ENCODE measurements at regions not wholly inside any gene's neighbourhood (a gene's known extent, or its start where the extent isn't known, plus 50 kb on each side); places are given as distances from the start of the nearest gene placed in this dataset.

GRCh38 chr15:46315434-46315833, 680.6 kb downstream of the SQOR start:
- DNase-seq (ENCODE audit: low read depth), result no peak

- DNase-seq (ENCODE audit: low read depth), result no peak
These were observed 681.2 kb downstream of the SQOR start for GRCh38 chr15:46316024-46316423.

GRCh38 chr15:46317029-46317428, 682.2 kb downstream of the SQOR start:
- DNase-seq (ENCODE audit: low read depth), result no peak

GRCh38 chr15:46322753-46323152, 687.9 kb downstream of the SQOR start:
- DNase-seq (ENCODE audit: low read depth), result no peak

GRCh38 chr15:46326173-46326572, 691.3 kb downstream of the SQOR start:
- DNase-seq (ENCODE audit: low read depth), result no peak

GRCh38 chr15:46328821-46329220, 694.0 kb downstream of the SQOR start:
- DNase-seq (ENCODE audit: low read depth), result no peak

- no peak for DNase-seq (ENCODE audit: low read depth)
These were observed 695.0 kb downstream of the SQOR start for GRCh38 chr15:46329876-46330275.

- no peak for DNase-seq (ENCODE audit: low read depth)
These were observed 696.7 kb downstream of the SQOR start for GRCh38 chr15:46331546-46331945.

- DNase-seq (ENCODE audit: low read depth), result no peak
These were observed 708.5 kb downstream of the SQOR start for GRCh38 chr15:46343196-46343935.

GRCh38 chr15:46344115-46344724, 709.4 kb downstream of the SQOR start:
- DNase-seq (ENCODE audit: low read depth), result no peak

- DNase-seq (ENCODE audit: low read depth), result no peak
These were observed 710.1 kb downstream of the SQOR start for GRCh38 chr15:46344915-46345314.

- no peak for DNase-seq (ENCODE audit: low read depth)
These were observed 719.6 kb downstream of the SQOR start for GRCh38 chr15:46354443-46354842.

GRCh38 chr15:46365572-46365971, 730.7 kb downstream of the SQOR start:
- no peak for DNase-seq (ENCODE audit: low read depth)

GRCh38 chr15:46366360-46367007, 731.7 kb downstream of the SQOR start:
- DNase-seq (ENCODE audit: low read depth), result no peak

GRCh38 chr15:46383978-46384377, 749.1 kb downstream of the SQOR start:
- DNase-seq (ENCODE audit: low read depth), result no peak

GRCh38 chr15:46386356-46386755, 751.5 kb downstream of the SQOR start:
- DNase-seq (ENCODE audit: low read depth), result no peak

GRCh38 chr15:46389739-46390138, 754.9 kb downstream of the SQOR start:
- DNase-seq (ENCODE audit: low read depth), result no peak

- no peak for DNase-seq (ENCODE audit: low read depth)
These were observed 759.6 kb downstream of the SQOR start for GRCh38 chr15:46394463-46394862.

GRCh38 chr15:46408312-46408711, 773.5 kb downstream of the SQOR start:
- no peak for DNase-seq (ENCODE audit: low read depth)

- DNase-seq (ENCODE audit: low read depth), result no peak
These were observed 775.0 kb downstream of the SQOR start for GRCh38 chr15:46409841-46410301.

GRCh38 chr15:46410705-46411104, 775.9 kb downstream of the SQOR start:
- DNase-seq (ENCODE audit: low read depth), result no peak

GRCh38 chr15:46411900-46412299, 777.1 kb downstream of the SQOR start:
- DNase-seq (ENCODE audit: low read depth), result no peak

GRCh38 chr15:46413799-46414198, 779.0 kb downstream of the SQOR start:
- no peak for DNase-seq (ENCODE audit: low read depth)

Measured in activated T-helper 9 cell treated with anti-CD3 and anti-CD28 coated beads, Interleukin-2, amount 50 U/mL, for 16 hours (primary cell).